Astrocyte (in vitro differentiated cells and primary cell): ENCODE measurements at regions not wholly inside any gene's neighbourhood (a gene's known extent, or its start where the extent isn't known, plus 50 kb on each side); places are given as distances from the start of the nearest gene placed in this dataset.

Source experiments
- DNase-seq: peaks from one replicate; pipeline ENCODE4 v3.0.0-alpha.2; 2010; ENCODE audit warnings: low read depth
- FAIRE-seq: peaks from 2 replicates; lab custom pipeline; 2011; peaks lifted over from hg19 to GRCh38; lab: Jason Lieb, UNC
- H2AFZ ChIP-seq: 2 replicates; pipeline ENCODE4 v1.6.0; 2012; ENCODE audit warnings: low read depth, low read length, inconsistent platforms
- H3K27ac ChIP-seq: 2 replicates; pipeline ENCODE4 v1.5.1; 2011; ENCODE audit warnings: low read depth, low read length, inconsistent platforms
- H3K27me3 ChIP-seq: 2 replicates; pipeline ENCODE4 v1.6.0; 2011; ENCODE audit warnings: low read length, inconsistent platforms; ENCODE audit not compliant: insufficient read depth
- H3K36me3 ChIP-seq: 2 replicates; pipeline ENCODE4 v1.5.1; 2011; ENCODE audit warnings: low read length, inconsistent platforms; ENCODE audit not compliant: insufficient read depth
- H3K4me1 ChIP-seq: 2 replicates; pipeline ENCODE4 v1.5.1; 2011; ENCODE audit warnings: low read length, inconsistent platforms; ENCODE audit not compliant: insufficient read depth
- H3K4me2 ChIP-seq: 2 replicates; pipeline ENCODE4 v1.6.0; 2012; ENCODE audit warnings: low read length, inconsistent platforms
- H3K4me3 ChIP-seq: 2 replicates; pipeline ENCODE4 v1.5.1; 2011; ENCODE audit warnings: low read depth, mild to moderate bottlenecking, low read length, inconsistent platforms; ENCODE audit not compliant: insufficient read depth
- H3K79me2 ChIP-seq: 2 replicates; pipeline ENCODE4 v1.6.0; 2012; ENCODE audit warnings: mild to moderate bottlenecking, low read length, inconsistent platforms; ENCODE audit not compliant: insufficient read depth
- H3K9ac ChIP-seq: 2 replicates; pipeline ENCODE4 v1.6.0; 2012; ENCODE audit warnings: mild to moderate bottlenecking, low read length, inconsistent platforms
- H3K9me3 ChIP-seq: 2 replicates; pipeline ENCODE4 v1.5.1; 2012; ENCODE audit warnings: low read depth, mild to moderate bottlenecking, low read length, inconsistent platforms; ENCODE audit not compliant: insufficient read depth
- H4K20me1 ChIP-seq: 2 replicates; pipeline ENCODE4 v1.6.0; 2012; ENCODE audit warnings: low read length, inconsistent platforms; ENCODE audit not compliant: insufficient read depth
- H3K27ac Mint-ChIP-seq: one replicate; pipeline ENCODE4 v1.8.0; 2021; ENCODE audit warnings: mild to moderate bottlenecking, mixed read lengths; ENCODE audit not compliant: unreplicated experiment
- H3K27me3 Mint-ChIP-seq: one replicate; pipeline ENCODE4 v1.8.0; 2021; ENCODE audit warnings: low read depth, mixed read lengths; ENCODE audit not compliant: unreplicated experiment
- H3K36me3 Mint-ChIP-seq: one replicate; pipeline ENCODE4 v1.8.0; 2021; ENCODE audit warnings: low read depth, mixed read lengths; ENCODE audit not compliant: unreplicated experiment
- H3K4me1 Mint-ChIP-seq: one replicate; pipeline ENCODE4 v1.8.0; 2021; ENCODE audit warnings: low read depth, mixed read lengths; ENCODE audit not compliant: unreplicated experiment
- H3K4me3 Mint-ChIP-seq: one replicate; pipeline ENCODE4 v1.8.0; 2021; ENCODE audit warnings: mild to moderate bottlenecking, moderate library complexity, mixed read lengths; ENCODE audit not compliant: unreplicated experiment
- H3K9me3 Mint-ChIP-seq: one replicate; pipeline ENCODE4 v1.8.0; 2021; ENCODE audit warnings: mild to moderate bottlenecking, mixed read lengths; ENCODE audit not compliant: unreplicated experiment
- EZH2 ChIP-seq: IDR thresholded peaks from 2 replicates; pipeline ENCODE4 v1.6.1; 2012; ENCODE audit warnings: mild to moderate bottlenecking, low read length, inconsistent platforms; ENCODE audit not compliant: insufficient read depth
- TF ChIP-seq, protein P1 (sequence below): IDR thresholded peaks from 2 replicates; pipeline ENCODE4 v1.5.1; 2011; ENCODE audit warnings: low read depth, mild to moderate bottlenecking, inconsistent platforms, low read length, moderate library complexity; ENCODE audit not compliant: insufficient read depth

DNA sequence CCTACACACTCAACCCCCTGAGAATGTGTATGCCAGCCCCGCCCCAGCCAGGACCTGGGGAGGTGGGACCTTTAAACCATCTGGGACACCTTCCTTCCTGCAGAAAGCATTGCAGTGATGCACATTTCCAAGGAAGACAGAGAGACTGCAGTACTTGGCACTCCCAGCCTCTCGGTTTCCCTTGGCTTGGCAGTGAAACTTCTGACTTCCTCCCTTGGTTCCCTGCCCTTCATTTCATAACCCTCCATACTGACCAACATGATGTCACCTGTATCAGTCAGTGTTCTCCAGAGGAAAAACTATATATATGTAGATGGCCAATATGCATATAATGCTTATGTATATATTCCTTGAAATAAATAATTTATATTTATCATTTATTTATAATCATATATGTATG, 103.2 kb downstream of the SST start:
- no peak overlapping the region for H3K4me2 ChIP-seq
- no peaks in the 10 kb centered on the region for H3K9me3 Mint-ChIP-seq
- H2AFZ ChIP-seq, result no peak overlapping the region
- no peaks in the 10 kb centered on the region for H3K27me3 ChIP-seq
- H3K27ac Mint-ChIP-seq, result peak overlapping the region; percentile 22
- no peaks in the 10 kb centered on the region for H3K79me2 ChIP-seq
- no peak overlapping the region for H3K4me3 Mint-ChIP-seq
- TF ChIP-seq EZH2, result no peak
- TF ChIP-seq, protein P1, sequence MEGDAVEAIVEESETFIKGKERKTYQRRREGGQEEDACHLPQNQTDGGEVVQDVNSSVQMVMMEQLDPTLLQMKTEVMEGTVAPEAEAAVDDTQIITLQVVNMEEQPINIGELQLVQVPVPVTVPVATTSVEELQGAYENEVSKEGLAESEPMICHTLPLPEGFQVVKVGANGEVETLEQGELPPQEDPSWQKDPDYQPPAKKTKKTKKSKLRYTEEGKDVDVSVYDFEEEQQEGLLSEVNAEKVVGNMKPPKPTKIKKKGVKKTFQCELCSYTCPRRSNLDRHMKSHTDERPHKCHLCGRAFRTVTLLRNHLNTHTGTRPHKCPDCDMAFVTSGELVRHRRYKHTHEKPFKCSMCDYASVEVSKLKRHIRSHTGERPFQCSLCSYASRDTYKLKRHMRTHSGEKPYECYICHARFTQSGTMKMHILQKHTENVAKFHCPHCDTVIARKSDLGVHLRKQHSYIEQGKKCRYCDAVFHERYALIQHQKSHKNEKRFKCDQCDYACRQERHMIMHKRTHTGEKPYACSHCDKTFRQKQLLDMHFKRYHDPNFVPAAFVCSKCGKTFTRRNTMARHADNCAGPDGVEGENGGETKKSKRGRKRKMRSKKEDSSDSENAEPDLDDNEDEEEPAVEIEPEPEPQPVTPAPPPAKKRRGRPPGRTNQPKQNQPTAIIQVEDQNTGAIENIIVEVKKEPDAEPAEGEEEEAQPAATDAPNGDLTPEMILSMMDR, result no peak
- no peak overlapping the region for H3K9ac ChIP-seq
- H3K36me3 ChIP-seq, result no peaks in the 10 kb centered on the region
- H3K27me3 Mint-ChIP-seq, result no peaks in the 10 kb centered on the region
- H3K27ac ChIP-seq, result peak overlapping the region; percentile 39
- H3K36me3 Mint-ChIP-seq, result peaks cover 2% of the 10 kb centered on the region
- peaks cover 15% of the 10 kb centered on the region for H3K4me1 ChIP-seq
- DNase-seq (peak; percentile 65), FAIRE-seq (no peak)
- no peaks in the 10 kb centered on the region for H3K9me3 ChIP-seq
- no peak overlapping the region for H3K4me3 ChIP-seq
- H4K20me1 ChIP-seq, result no peaks in the 10 kb centered on the region
- H3K4me1 Mint-ChIP-seq, result peaks cover 25% of the 10 kb centered on the region

DNA sequence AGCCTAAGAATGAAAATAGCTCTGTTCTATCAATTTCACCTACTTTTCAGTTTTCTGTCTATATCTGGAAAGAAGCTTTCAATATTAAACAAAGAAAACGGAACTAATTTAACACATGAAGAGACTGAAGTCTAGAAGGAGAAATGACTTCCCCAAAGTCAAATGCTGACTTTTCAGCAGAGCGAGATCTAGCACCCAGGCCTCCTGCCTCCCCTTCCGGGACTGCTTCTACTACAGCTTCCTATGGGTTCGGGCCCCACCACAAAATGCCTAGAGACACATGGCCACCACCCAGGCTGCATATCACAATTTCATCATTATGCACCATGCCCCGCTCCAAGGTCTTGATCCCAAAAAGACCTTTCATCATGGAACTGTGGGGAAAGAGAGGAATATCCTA, 104.5 kb downstream of the SST start:
- Histone ChIP-seq H2AFZ (no peak overlapping the region), H3K9me3 (no peaks in the 10 kb centered on the region)

DNA sequence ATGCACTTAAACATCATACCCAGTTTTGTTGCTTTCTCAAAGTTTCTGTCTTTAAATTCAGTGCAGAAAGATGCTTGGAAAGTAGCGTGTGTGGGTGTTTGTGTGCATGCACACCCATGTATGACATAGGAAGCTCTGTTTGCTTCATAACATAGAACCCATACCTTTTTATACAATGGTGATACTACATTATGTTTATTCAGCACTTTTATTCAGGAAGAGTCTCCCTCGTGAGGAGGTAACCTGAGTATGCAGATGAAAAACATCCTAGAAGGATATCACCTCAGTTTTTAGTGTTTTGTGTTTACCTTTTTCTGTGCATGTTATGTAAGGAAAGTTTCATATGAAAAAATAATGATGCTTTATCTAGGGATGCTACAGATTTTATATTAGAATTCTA, 111.2 kb downstream of the SST start:
- Histone ChIP-seq H4K20me1 (no peaks in the 10 kb centered on the region), H2AFZ (no peak overlapping the region), H3K4me2 (no peak overlapping the region), H3K9ac (no peak overlapping the region), H3K4me3 (no peak overlapping the region), H3K36me3 (no peaks in the 10 kb centered on the region), H3K27me3 (no peaks in the 10 kb centered on the region), H3K79me2 (no peaks in the 10 kb centered on the region), H3K9me3 (no peaks in the 10 kb centered on the region), H3K27ac (no peak overlapping the region), H3K4me1 (no peaks in the 10 kb centered on the region)
- no peaks in the 10 kb centered on the region for H3K4me1 Mint-ChIP-seq
- DNase-seq, result no peak
- no peak overlapping the region for H3K4me3 Mint-ChIP-seq
- no peaks in the 10 kb centered on the region for H3K27me3 Mint-ChIP-seq
- no peak overlapping the region for H3K27ac Mint-ChIP-seq
- TF ChIP-seq, protein P1, result no peak
- TF ChIP-seq EZH2, result no peak
- H3K9me3 Mint-ChIP-seq, result no peaks in the 10 kb centered on the region
- H3K36me3 Mint-ChIP-seq, result peaks cover 2% of the 10 kb centered on the region
- no peak for FAIRE-seq

More for the DNA sequence above, 104.5 kb downstream of the SST start:
- no peak overlapping the region for H3K27ac ChIP-seq
- no peak overlapping the region for H3K4me3 ChIP-seq
- FAIRE-seq (no peak), DNase-seq (no peak)
- no peaks in the 10 kb centered on the region for H3K27me3 ChIP-seq
- peaks cover 23% of the 10 kb centered on the region for H3K4me1 Mint-ChIP-seq
- H3K4me1 ChIP-seq, result peaks cover 15% of the 10 kb centered on the region
- H3K36me3 ChIP-seq, result no peaks in the 10 kb centered on the region
- H3K9me3 Mint-ChIP-seq, result no peaks in the 10 kb centered on the region
- no peaks in the 10 kb centered on the region for H4K20me1 ChIP-seq
- H3K27me3 Mint-ChIP-seq, result no peaks in the 10 kb centered on the region
- no peak overlapping the region for H3K4me2 ChIP-seq
- H3K4me3 Mint-ChIP-seq, result no peak overlapping the region
- TF ChIP-seq, protein P1, result no peak
- TF ChIP-seq EZH2, result no peak
- H3K27ac Mint-ChIP-seq, result no peak overlapping the region
- H3K79me2 ChIP-seq, result no peaks in the 10 kb centered on the region
- peaks cover 2% of the 10 kb centered on the region for H3K36me3 Mint-ChIP-seq
- H3K9ac ChIP-seq, result no peak overlapping the region
